ENCODE measurements at regions not wholly inside any gene's neighbourhood (a gene's known extent, or its start where the extent isn't known, plus 50 kb on each side); places are given as distances from the start of the nearest gene placed in this dataset.

GRCh38 chr12:4849795-4850345 is 59.8 kb upstream of the KCNA1 start:
- no peaks in the 10 kb centered on the region for H3K36me3 Mint-ChIP-seq
- no peaks in the 10 kb centered on the region for H3K9me3 Mint-ChIP-seq
- no peak overlapping the region for H3K4me3 Mint-ChIP-seq
- DNase-seq (ENCODE audit: low spot score), result no peak
- peaks cover 0 to 8% of the 10 kb centered on the region in 2 donors for H3K27me3 Mint-ChIP-seq
- H3K27ac Mint-ChIP-seq, result no peak overlapping the region
- no peaks in the 10 kb centered on the region for H3K4me1 Mint-ChIP-seq (ENCODE audit: low read depth in 2 of 2)
- no peak for ATAC-seq

- H3K4me1 Mint-ChIP-seq (ENCODE audit: low read depth in 2 of 2), result peaks cover 4 to 7% of the 10 kb centered on the region in 2 donors
- H3K36me3 Mint-ChIP-seq, result no peaks in the 10 kb centered on the region
- ATAC-seq, result no peak
- H3K27me3 Mint-ChIP-seq, result peaks cover 0 to 5% of the 10 kb centered on the region in 2 donors
- H3K27ac Mint-ChIP-seq, result no peak overlapping the region
- no peak for DNase-seq (ENCODE audit: low spot score)
- no peaks in the 10 kb centered on the region for H3K9me3 Mint-ChIP-seq
- H3K4me3 Mint-ChIP-seq, result no peak overlapping the region
Observed at GRCh38 chr12:4850857-4851380, 58.8 kb upstream of the KCNA1 start.

GRCh38 chr12:4852308-4852707 is 57.4 kb upstream of the KCNA1 start:
- Mint-ChIP-seq H3K27me3 (peaks cover 0 to 2% of the 10 kb centered on the region in 2 donors), H3K9me3 (no peaks in the 10 kb centered on the region), H3K4me3 (no peak overlapping the region), H3K36me3 (no peaks in the 10 kb centered on the region), H3K4me1 (ENCODE audit: low read depth in 2 of 2) (peaks cover 9 to 10% of the 10 kb centered on the region in 2 donors), H3K27ac (no peak overlapping the region)
- DNase-seq (ENCODE audit: low spot score), result no peak
- ATAC-seq, result no peak

- H3K4me3 Mint-ChIP-seq, result no peak overlapping the region
- peaks cover 11 to 14% of the 10 kb centered on the region in 2 donors for H3K4me1 Mint-ChIP-seq (ENCODE audit: low read depth in 2 of 2)
- H3K36me3 Mint-ChIP-seq, result no peaks in the 10 kb centered on the region
- peaks cover 3 to 6% of the 10 kb centered on the region in 2 donors for H3K27me3 Mint-ChIP-seq
- DNase-seq (ENCODE audit: low spot score) (no peak), ATAC-seq (no peak)
- H3K27ac Mint-ChIP-seq, result no peak overlapping the region
- H3K9me3 Mint-ChIP-seq, result no peaks in the 10 kb centered on the region
Observed at GRCh38 chr12:4852911-4853310, 56.8 kb upstream of the KCNA1 start.

- Mint-ChIP-seq H3K9me3 (no peaks in the 10 kb centered on the region), H3K27ac (no peak overlapping the region), H3K4me3 (no peak overlapping the region), H3K4me1 (ENCODE audit: low read depth in 2 of 2) (peaks cover 14 to 16% of the 10 kb centered on the region in 2 donors), H3K27me3 (peaks cover 8% of the 10 kb centered on the region in 2 donors), H3K36me3 (no peaks in the 10 kb centered on the region)
- DNase-seq (ENCODE audit: low spot score) (no peak), ATAC-seq (peak; percentile 64 to 71)
Observed at GRCh38 chr12:4855121-4855924, 54.4 kb upstream of the KCNA1 start.

GRCh38 chr12:4856596-4856995 is 53.1 kb upstream of the KCNA1 start:
- Mint-ChIP-seq H3K4me3 (no peak overlapping the region), H3K4me1 (ENCODE audit: low read depth in 2 of 2) (peaks cover 14 to 16% of the 10 kb centered on the region in 2 donors), H3K27ac (no peak overlapping the region), H3K27me3 (peaks cover 8 to 9% of the 10 kb centered on the region in 2 donors), H3K9me3 (no peaks in the 10 kb centered on the region), H3K36me3 (no peaks in the 10 kb centered on the region)
- no peak for ATAC-seq
- DNase-seq (ENCODE audit: low spot score), result no peak

GRCh38 chr12:4857472-4858291 is 52.0 kb upstream of the KCNA1 start:
- peak; percentile 74 to 77 for ATAC-seq
- Mint-ChIP-seq H3K27ac (no peak overlapping the region), H3K4me3 (peak overlapping the region; percentile 67)

GRCh38 chr12:4858386-4858785 is 51.3 kb upstream of the KCNA1 start:
- Mint-ChIP-seq H3K4me3 (peak overlapping the region; percentile 67), H3K4me1 (ENCODE audit: low read depth in 2 of 2) (peaks cover 14 to 16% of the 10 kb centered on the region in 2 donors), H3K27ac (no peak overlapping the region), H3K27me3 (peaks cover 11 to 12% of the 10 kb centered on the region in 2 donors), H3K9me3 (no peaks in the 10 kb centered on the region), H3K36me3 (no peaks in the 10 kb centered on the region)
- no peak for DNase-seq (ENCODE audit: low spot score)
- no peak for ATAC-seq

More at GRCh38 chr12:4857472-4858291, 52.0 kb upstream of the KCNA1 start:
- H3K9me3 Mint-ChIP-seq, result no peaks in the 10 kb centered on the region
- H3K36me3 Mint-ChIP-seq, result no peaks in the 10 kb centered on the region
- H3K4me1 Mint-ChIP-seq (ENCODE audit: low read depth in 2 of 2), result peaks cover 14 to 16% of the 10 kb centered on the region in 2 donors
- DNase-seq (ENCODE audit: low spot score), result peak; percentile 83
- H3K27me3 Mint-ChIP-seq, result peaks cover 8 to 9% of the 10 kb centered on the region in 2 donors

- H3K9me3 Mint-ChIP-seq, result no peaks in the 10 kb centered on the region
- no peak overlapping the region for H3K4me3 Mint-ChIP-seq
- no peaks in the 10 kb centered on the region for H3K36me3 Mint-ChIP-seq
- H3K4me1 Mint-ChIP-seq (ENCODE audit: low read depth in 2 of 2), result peaks cover 14 to 16% of the 10 kb centered on the region in 2 donors
- H3K27ac Mint-ChIP-seq, result no peak overlapping the region
- DNase-seq (ENCODE audit: low spot score) (no peak), ATAC-seq (no peak)
- peaks cover 16 to 22% of the 10 kb centered on the region in 2 donors for H3K27me3 Mint-ChIP-seq
Observed at GRCh38 chr12:4859478-4860210, 50.1 kb upstream of the KCNA1 start.
